GM19238 (cell line): ENCODE measurements at regions not wholly inside any gene's neighbourhood (a gene's known extent, or its start where the extent isn't known, plus 50 kb on each side); places are given as distances from the start of the nearest gene placed in this dataset.

ENCODE experiments used
- DNase-seq: peaks from one replicate; pipeline ENCODE4 v3.0.0; 2011; ENCODE audit warnings: low spot score; ENCODE audit not compliant: insufficient read length

DNA sequence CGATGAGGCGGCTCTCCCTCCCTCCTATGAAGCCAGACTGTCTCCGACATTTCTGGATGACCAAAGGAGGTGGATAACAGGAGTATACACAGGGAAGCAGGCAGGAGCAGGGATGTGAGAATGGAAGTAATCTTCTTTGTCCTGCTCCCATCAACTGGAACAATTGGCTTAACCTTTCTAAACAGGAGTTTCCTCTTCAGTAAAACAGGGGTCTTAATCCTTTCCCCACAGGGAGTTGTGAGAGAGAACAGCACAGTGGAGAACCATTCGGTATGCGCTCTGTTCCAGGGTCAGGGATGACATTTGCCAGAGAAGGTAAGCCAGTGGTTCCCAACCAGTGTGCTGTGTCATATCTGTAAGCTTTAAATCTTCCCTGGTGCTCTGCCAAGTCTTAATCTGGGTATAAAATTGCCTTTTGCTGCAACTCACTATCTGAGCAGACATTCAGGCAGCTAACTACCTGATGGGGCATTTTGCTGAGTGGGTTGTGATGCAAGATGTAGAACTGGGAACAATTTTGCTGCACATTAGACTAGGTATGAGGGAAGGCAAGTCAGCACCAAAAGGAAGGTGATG lies 294.8 kb upstream of the KIF2A start:
- DNase-seq: no peak

GRCh38 chr5:62017092-62017491 lies 288.9 kb upstream of the KIF2A start:
- DNase-seq: no peak

DNA sequence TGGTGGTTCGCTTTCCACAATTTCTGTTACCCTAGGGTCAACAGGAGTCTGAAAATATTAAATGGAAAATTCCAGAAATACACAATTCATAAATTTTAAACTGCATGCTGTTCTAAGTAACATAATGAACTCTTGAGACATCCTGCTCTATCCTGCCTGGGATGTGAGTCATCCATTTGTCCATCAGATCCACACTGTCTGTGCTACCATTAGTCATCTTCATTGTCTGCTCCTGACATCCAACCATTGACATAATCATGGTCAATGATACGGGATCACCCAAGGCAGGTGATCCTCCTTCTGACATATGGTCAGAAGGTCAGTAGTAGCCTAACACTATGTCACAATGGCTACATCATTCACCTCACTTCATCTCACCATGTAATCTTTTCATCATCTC lies 276.7 kb upstream of the KIF2A start:
- no peak for DNase-seq

DNA sequence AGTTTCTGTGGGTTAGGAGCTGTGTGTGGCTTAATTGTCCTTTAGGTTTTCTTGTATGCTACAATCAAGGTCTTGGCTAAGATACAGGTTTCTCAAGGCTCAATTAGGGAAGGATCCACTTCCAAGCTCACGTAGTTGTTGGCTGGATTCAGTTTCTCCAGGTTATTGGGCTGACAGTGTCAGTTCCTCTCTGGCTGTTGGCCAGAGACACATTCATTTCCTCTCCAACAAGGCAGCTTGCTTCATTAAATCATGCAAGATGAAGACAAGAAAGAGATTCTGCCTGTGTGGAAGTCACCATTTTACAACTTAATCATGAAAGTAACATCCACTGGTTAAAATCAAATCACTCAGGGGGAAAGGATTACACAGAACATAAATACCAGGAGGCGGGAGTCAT lies 275.7 kb upstream of the KIF2A start:
- DNase-seq: no peak

GRCh38 chr5:62038024-62038423 lies 268.0 kb upstream of the KIF2A start:
- DNase-seq: no peak

DNA sequence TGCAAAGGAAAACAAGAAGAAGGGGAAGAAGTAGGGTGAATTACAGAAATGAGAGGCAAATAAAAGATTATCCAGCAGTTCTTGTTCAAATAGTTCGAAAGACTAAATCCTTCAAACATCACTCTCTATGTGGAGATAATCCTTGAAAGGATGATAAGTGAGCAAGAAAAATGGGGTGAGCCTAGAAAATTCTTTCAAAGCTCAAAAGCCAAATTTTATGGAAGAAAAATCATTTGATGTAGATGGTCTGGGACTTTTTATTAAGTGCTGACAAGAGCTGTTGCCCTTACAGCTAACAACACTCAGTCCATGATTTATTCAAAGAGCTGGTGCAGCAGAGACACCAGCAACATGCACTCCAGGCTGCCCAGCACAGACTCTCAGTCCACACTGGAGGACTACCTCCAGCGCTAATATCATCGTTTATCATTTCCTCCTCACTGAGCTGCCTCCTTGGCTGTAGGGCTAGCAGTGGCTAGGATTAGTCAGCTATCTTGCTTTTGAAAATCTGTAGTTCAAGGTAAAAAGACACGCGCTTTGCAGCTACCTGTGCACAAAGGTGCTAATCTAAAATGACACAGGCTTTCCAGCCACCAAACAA lies 264.8 kb upstream of the KIF2A start:
- DNase-seq: no peak

DNA sequence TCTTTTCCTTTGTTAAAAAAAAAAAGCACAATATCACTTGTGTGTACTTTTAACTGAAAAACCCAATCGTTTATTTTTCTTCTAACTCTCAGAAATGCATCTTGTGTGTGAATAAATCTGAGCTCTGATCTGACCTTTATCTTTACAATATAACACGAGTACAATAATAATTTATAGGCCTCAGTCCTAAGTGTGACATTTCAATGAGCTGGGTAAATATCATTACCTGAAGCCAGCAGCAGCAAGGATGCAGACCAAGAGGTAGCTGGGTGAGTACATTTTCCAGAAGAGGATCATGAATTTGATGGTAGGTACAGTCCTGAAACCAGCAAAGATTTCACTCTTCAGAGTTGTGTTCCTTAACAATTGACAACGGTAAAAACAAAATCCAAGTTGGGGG lies 264.0 kb upstream of the KIF2A start:
- DNase-seq: no peak

- no peak for DNase-seq
Observed at GRCh38 chr5:62043289-62044280, 262.4 kb upstream of the KIF2A start.

DNA sequence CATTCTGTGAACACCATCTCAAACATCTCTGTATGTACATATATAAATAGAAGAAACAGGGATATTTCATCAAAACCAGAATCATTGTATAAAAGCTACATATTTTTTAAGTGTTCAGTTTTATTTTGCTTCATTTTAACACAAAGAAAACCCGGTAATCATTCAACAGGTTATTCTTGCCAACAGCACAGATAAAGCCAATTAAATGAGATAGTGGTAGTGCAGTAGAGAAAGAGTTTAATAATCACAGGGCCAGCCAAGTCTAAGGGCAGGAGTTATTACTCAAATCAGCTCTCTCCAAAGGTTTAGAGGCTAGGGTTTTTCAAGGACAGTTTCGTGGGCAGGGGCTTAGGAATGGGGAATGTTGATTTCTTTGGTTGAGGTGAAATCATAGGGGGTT lies 261.0 kb upstream of the KIF2A start:
- DNase-seq: no peak

GRCh38 chr5:62046191-62046590 lies 259.8 kb upstream of the KIF2A start:
- no peak for DNase-seq

DNA sequence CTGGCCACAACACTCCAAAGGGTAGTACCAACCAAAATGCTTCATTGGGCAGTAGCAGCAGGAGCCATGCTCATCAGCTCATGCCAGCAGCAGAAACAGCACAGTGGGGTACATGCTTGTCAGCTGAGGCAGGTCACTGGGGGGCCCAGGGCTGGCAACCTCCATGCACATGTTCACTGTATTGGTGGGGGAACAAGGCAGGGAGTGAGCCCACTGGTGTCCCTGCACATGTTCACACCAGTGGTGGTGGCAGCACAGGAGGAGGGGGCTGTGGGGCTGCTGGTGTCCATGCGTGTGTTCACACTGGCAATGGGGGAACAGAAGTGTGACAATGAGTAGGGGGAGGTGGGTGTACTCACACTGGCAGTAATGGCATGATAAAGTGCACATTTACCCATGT lies 254.3 kb upstream of the KIF2A start:
- DNase-seq: no peak

- no peak for DNase-seq
Observed at GRCh38 chr5:62059960-62060359, 246.0 kb upstream of the KIF2A start.

GRCh38 chr5:62065050-62065449 lies 241.0 kb upstream of the KIF2A start:
- DNase-seq: no peak

- DNase-seq: no peak
Observed at GRCh38 chr5:62066761-62067277, 239.2 kb upstream of the KIF2A start.

GRCh38 chr5:62068554-62068953 lies 237.5 kb upstream of the KIF2A start:
- DNase-seq: no peak

GRCh38 chr5:62077387-62077786 lies 228.6 kb upstream of the KIF2A start:
- DNase-seq: no peak

- no peak for DNase-seq
Observed at GRCh38 chr5:62077823-62078550, 228.0 kb upstream of the KIF2A start.

DNA sequence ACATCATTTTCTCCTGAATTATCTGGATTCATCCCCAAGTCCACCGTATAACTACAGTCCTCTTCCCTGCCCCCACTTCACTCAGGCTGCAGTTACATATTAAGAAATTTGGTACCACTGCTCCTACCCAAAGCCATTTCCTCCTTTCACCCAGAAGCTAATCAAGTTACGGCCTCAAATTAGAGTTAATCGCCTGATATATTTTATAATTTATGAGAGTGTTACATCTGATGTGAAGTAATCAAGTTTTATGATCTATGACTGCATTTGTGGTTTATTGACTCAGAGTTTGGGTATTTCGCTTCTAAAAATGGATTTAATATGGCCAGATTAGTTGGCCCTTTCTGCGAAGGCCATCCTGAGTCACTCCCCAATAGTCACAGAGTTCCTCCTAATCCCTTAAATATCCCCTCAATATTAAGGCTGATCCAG lies 223.6 kb upstream of the KIF2A start:
- DNase-seq: no peak

DNA sequence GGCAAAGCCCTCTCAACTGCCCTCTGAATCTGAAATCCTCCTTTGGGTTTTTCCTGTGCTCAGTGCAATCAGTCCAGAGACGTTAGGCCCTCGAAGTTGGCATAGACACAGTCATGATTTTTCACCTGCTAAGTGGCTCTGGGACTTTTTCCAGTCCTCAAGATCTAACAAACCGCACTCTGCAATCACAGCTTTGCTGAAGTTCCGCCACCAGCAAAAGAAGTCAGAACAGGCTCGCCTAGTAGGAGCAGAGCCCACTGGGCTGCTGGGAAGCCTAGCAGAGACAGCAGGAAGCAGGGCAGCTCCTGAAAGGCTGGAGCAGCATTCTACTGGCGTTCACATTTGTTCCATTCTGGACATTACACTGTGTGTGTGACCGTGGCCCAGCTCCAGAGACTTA lies 222.8 kb upstream of the KIF2A start:
- no peak for DNase-seq

- no peak for DNase-seq
Observed at GRCh38 chr5:62083661-62084060, 222.3 kb upstream of the KIF2A start.

GRCh38 chr5:62084391-62084790 lies 221.6 kb upstream of the KIF2A start:
- no peak for DNase-seq

- DNase-seq: no peak
Observed at GRCh38 chr5:62090953-62091352, 215.1 kb upstream of the KIF2A start.
